Esophagus squamous epithelium (tissue), 5 donors: ENCODE measurements at regions not wholly inside any gene's neighbourhood (a gene's known extent, or its start where the extent isn't known, plus 50 kb on each side); places are given as distances from the start of the nearest gene placed in this dataset.

Experiments
- DNase-seq: peaks from one replicate; lab custom pipeline; 2025; lab: John Stamatoyannopoulos, UW
- H3K27ac ChIP-seq, 4 donors: fragments of 200-600 bp; sonication (generic); one replicate each; pipeline ENCODE4 v1.5.1; 2016 to 2019; ENCODE audit warnings: mild to moderate bottlenecking in 1 of 4
- H3K27me3 ChIP-seq, 4 donors: fragments of 200-600 bp; sonication (generic); 1 replicate in 3 of 4; 2 replicates in 1 of 4; pipeline versions ENCODE4 v1.5.1 to v1.6.0; 2017 to 2021; ENCODE audit warnings: antibody characterized with exemption in 1 of 4
- H3K36me3 ChIP-seq, 3 donors: fragments of 200-600 bp; sonication (generic); one replicate each; pipeline ENCODE4 v1.5.1; 2016 to 2019
- H3K4me1 ChIP-seq, 3 donors: fragments of 200-600 bp; sonication (generic); one replicate each; pipeline ENCODE4 v1.5.1; 2017 to 2019
- H3K4me3 ChIP-seq, 4 donors: fragments of 200-600 bp; sonication (generic); 1 replicate in 3 of 4; 2 replicates in 1 of 4; pipeline ENCODE4 v1.5.1; 2016 to 2019; ENCODE audit warnings: mild to moderate bottlenecking in 2 of 4, moderate library complexity in 1 of 4
- H3K9me3 ChIP-seq, 3 donors: fragments of 200-600 bp; sonication (generic); one replicate each; pipeline ENCODE4 v1.5.1; 2016 to 2019
- CTCF ChIP-seq, 6 experiments: fragments of 450-650 bp in 4 of 6; fragments of 200-600 bp in 2 of 6; sonication (generic) in 2 of 6; IDR thresholded peaks; one replicate each; pipeline ENCODE4 v1.5.1; 2016 to 2019; ENCODE audit warnings: antibody characterized with exemption in 6 of 6, mild to moderate bottlenecking in 4 of 6, moderate library complexity in 4 of 6
- POLR2A ChIP-seq, 4 donors: fragments of 450-650 bp; IDR thresholded peaks; one replicate each; pipeline ENCODE4 v1.6.1; 2017; ENCODE audit warnings: antibody characterized with exemption in 4 of 4, mild to moderate bottlenecking in 4 of 4, moderate library complexity in 3 of 4
- WGBS, 2 donors: methylation state at CpG; one replicate each; pipeline ENCODE4 v1.1.5; 2018; 5-methylcytosine and 5-hydroxymethylcytosine counted together
- intact Hi-C: fragments of 100-400 bp; cut with DNase I; formaldehyde crosslinking; loops from one replicate; pipeline ENCODE4 v1.15.0; 2022
- donor health status: DM: yes; HTN: yes; CAD: no.

GRCh38 chr5:125370461-125371205 lies 624.2 kb upstream of the ZNF608 start:
- intact Hi-C loops, result no loop called here
- H3K4me1 ChIP-seq, result no peaks in the 10 kb centered on the region
- TF ChIP-seq CTCF (IDR thresholded peaks at IDR 0.05), result no peak
- TF ChIP-seq POLR2A (IDR thresholded peaks at IDR 0.05), result no peak

GRCh38 chr5:125372694-125373631 lies 626.5 kb upstream of the ZNF608 start:
- no peak overlapping the region for H3K4me3 ChIP-seq
- WGBS, 2 donors, result 81 to 89% methylated on average over 6 of the region's 6 CpGs
- no peaks in the 10 kb centered on the region for H3K27me3 ChIP-seq
- H3K9me3 ChIP-seq, result no peaks in the 10 kb centered on the region
- intact Hi-C loops, result no loop called here
- no peak for DNase-seq
- TF ChIP-seq POLR2A (IDR thresholded peaks at IDR 0.05) (no peak), CTCF (IDR thresholded peaks at IDR 0.05) (no peak)
- H3K27ac ChIP-seq, result no peak overlapping the region
- no peaks in the 10 kb centered on the region for H3K36me3 ChIP-seq
- H3K4me1 ChIP-seq, result no peaks in the 10 kb centered on the region

More at GRCh38 chr5:125370461-125371205, 624.2 kb upstream of the ZNF608 start:
- H3K4me3 ChIP-seq, result no peak overlapping the region
- no peaks in the 10 kb centered on the region for H3K27me3 ChIP-seq
- no peaks in the 10 kb centered on the region for H3K9me3 ChIP-seq
- H3K36me3 ChIP-seq, result no peaks in the 10 kb centered on the region
- DNase-seq, result no peak
- H3K27ac ChIP-seq, result no peak overlapping the region

GRCh38 chr5:125375143-125375542 lies 628.7 kb upstream of the ZNF608 start:
- Histone ChIP-seq H3K27ac (no peak overlapping the region), H3K36me3 (no peaks in the 10 kb centered on the region), H3K9me3 (no peaks in the 10 kb centered on the region), H3K4me3 (no peak overlapping the region), H3K27me3 (no peaks in the 10 kb centered on the region), H3K4me1 (no peaks in the 10 kb centered on the region)
- no peak for DNase-seq
- intact Hi-C loops, result no loop called here
- no peak for TF ChIP-seq POLR2A (IDR thresholded peaks at IDR 0.05)
- no peak for TF ChIP-seq CTCF (IDR thresholded peaks at IDR 0.05)
- 47 to 56% methylated on average over 1 of the region's 1 CpG for WGBS, 2 donors

- WGBS, 2 donors, result 91% methylated on average over 8 to 12 of the region's 12 CpGs
- TF ChIP-seq CTCF (IDR thresholded peaks at IDR 0.05) (no peak), POLR2A (IDR thresholded peaks at IDR 0.05) (no peak)
- H3K4me3 ChIP-seq, result no peak overlapping the region
- intact Hi-C loops, result no loop called here
- no peak for DNase-seq
- H3K9me3 ChIP-seq, result no peaks in the 10 kb centered on the region
- H3K36me3 ChIP-seq, result no peaks in the 10 kb centered on the region
- H3K4me1 ChIP-seq, result no peaks in the 10 kb centered on the region
- no peak overlapping the region for H3K27ac ChIP-seq
- no peaks in the 10 kb centered on the region for H3K27me3 ChIP-seq
These were observed 629.7 kb upstream of the ZNF608 start for GRCh38 chr5:125376059-125376641.
